Fibroblast of gingiva (primary cell): ENCODE measurements at regions not wholly inside any gene's neighbourhood (a gene's known extent, or its start where the extent isn't known, plus 50 kb on each side); places are given as distances from the start of the nearest gene placed in this dataset.
A peak's percentile ranks its signal among the peaks of the same experiment; 100 is the strongest.

ENCODE experiments used
- DNase-seq: peaks from one replicate; pipeline ENCODE4 v3.0.0-alpha.2; 2011; ENCODE audit warnings: low read depth

DNA sequence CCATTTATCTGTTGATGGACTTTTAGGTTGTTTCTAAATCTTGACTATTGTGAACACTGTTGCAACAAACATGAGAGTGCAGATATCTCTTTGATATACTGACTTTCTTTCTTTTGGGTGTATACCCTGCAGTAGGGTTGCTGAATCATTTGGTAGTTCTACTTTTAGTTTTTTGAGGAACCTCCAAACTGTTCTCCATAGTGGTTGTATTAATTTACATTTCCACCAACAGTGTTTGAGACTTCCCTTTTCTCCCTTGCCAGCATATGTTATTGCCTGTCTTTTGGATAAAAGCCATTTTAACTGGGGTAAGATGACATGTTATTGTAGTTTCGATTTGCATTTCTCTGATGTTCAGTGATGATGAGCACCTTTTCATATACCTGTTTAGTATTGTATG is 330.0 kb downstream of the DDX10 start:
- no peak for DNase-seq

DNA sequence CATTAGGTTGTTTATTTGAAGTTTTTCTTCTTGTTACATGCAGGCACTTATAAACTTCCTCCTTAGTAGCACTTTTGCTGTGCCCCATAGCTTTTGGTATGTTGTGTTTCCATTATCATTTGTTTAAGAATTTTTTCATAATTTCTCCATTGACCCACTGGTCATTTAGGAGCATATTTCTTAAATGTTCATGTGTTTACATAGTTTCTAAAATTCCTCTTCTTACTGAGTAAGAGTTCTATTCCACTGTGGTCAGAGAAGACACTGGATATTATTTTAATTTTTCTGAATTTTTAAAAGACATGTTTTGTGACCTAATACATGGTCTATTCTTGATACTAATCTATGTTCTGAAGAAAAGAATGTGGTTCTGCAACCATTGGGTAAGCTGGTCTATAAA is 333.0 kb downstream of the DDX10 start:
- no peak for DNase-seq

DNA sequence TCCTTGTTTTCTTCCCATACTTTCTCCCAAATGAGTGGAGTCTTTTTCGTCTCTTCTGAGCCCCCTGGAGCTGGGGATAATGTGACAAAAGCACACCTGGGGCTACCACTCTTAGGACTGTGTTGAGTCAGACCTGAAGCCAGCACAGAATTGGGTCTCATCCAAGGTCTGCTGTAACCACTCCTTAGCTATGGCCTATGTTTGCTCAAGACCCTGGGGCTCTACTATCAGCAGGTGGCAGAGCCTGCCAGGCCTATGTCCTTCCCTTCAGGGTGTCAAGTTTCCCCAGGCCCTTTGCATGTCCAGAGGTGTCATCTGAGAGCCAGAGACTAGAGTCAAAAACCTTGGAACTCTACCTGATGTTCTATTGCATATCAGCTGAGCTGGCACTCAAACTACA is 335.7 kb downstream of the DDX10 start:
- no peak for DNase-seq

DNA sequence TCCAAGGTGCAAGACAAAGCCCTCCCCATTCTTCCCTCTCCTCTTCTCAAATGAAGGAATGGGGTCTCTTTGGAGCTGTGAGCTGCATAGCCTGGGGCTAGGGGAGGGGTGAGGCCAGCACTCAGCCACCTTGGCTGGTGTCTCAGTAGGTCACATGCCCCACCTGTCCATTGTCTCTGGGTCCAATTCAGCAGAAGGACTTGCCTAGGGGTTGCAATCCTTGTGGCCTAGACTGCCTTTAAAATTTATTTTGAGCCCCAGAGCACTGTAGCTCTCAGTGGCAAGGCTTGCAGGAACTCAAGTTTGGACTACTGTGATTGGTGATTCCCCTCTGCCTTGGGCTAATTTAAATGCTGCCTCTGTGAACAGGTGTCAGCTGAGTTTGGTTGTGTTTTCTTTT is 336.7 kb downstream of the DDX10 start:
- no peak for DNase-seq

DNA sequence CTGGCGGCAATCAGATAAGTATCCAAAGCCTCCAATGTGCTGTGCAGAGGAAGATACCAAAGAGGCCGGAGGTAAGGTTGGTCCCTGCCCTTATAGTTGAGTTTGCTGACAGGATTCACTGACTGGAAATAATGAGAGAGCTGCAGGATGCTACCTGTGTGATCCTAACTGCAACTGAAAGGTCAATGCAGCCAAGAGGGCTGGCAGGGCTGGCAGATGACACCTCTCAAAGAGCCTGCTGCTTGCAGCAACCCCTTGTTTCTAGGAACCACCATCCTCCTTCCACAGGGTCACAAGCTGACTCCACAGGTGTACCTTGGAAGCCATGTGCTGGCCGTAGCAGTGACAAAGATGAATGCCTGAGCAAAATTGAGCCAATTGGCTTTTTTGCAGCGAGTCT is 348.1 kb downstream of the DDX10 start:
- DNase-seq, result no peak

DNA sequence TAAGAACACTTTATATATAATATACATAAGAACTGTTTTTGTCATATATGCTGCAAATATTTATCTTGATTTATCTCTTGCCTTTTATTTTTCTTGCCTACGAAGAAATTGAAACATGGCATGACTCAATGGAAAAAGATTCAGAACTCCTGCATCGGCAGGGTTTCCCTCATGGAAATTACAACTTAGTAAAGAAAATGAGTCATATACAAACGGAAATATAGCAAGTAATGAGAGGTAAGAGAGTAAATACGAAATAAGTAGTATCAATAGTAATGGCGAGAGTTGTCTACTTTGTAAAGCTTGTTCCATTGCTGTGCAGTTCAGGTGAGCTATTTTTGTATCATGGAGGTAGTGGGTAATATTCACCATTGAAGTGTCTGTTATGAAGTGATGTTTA is 350.4 kb downstream of the DDX10 start:
- peak; percentile 26 for DNase-seq

- no peak for DNase-seq
Observed at GRCh38 chr11:109016724-109017123, 351.9 kb downstream of the DDX10 start.

- no peak for DNase-seq
Observed at GRCh38 chr11:109017489-109017888, 352.6 kb downstream of the DDX10 start.

DNA sequence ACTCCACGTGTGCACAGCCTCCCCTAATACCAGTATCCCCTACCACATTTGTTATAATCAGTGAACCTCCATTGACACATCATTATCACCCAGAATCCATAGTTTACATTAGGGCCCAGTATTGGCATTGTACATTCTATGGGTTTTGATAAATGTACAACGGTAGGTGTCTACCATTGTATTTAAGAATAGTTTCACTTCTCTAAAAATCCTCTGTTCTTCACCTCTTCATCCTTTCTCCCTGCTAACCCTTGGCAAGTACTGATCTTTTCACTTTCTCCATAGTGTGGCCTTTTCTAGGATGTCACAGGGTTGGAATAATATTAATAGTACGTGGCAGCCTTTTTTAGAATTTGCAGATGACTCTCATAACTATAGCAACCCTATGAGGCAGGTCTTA is 353.8 kb downstream of the DDX10 start:
- DNase-seq, result no peak

DNA sequence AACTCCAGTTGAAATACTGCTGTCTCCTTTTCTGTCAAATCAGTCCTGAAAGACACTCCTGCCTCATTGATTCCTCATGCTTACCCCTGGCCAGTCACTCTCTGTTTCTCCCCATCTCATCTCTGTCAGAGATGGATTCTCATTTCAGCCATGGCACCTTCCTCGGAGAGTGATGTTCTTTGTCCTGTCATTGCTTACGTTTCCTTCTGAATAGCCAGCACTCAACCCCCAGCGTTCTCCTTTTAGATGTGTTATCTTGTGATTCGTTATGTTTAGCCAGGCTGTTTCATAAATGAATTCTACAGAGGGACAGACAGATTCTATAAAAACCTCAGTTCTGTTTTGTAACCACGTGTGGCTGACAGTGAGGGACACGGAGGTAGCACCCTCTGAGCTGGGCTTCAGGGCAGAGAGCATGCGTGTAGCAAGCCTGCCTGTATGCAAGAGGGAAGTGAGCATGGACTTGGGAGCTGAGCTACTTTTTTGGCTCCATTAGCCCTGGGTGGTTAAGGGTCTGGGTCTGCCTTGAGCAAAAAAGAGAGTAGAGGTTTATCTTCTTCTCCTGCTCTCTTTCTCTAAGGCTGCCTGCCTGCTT is 354.6 kb downstream of the DDX10 start:
- DNase-seq, result no peak

DNA sequence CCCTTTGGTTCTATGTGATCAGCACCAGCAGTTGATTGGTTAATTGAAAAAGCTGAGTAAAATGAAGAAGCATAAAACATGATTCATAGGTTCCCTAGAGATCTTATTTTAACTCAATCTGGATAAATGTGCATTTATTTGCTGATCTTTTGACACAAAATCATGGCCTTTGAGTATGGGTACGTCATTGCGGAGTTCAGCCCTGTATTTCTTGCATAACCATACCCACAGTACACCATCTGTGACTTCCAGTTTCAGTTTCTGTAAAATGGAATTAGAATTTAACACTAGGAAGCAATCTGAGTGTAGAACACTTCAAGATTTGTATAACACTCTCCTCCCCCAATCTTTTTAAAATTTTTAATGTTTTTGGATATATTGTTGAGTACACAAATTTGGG is 358.2 kb downstream of the DDX10 start:
- DNase-seq, result peak; percentile 27

DNA sequence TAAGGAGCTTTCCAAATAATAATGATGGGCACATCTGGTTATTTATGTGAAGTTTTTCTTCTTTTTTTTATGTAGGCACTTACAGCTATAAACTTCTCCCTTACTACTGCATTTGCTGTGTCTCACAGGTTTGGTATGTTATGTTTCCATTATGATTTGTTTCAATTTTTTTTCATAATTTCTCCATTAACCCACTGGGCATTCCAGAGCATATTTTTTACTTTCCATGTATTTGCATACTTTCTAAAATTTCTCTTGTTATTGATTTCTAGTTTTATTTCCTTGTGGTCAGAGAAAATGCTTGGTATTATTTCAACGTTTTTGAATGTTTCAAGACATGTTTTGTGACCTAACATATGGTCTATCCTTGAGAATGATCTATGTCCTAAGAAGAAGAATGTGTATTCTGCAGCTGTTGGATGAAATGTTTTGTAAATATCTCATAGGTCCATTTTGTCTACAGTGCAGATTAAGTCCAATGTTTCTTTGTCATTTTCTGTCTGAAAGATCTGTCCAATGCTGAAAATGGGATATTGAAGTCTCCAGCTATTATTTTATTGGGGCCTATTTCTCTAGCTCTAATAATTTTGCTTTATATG is 362.1 kb downstream of the DDX10 start:
- peak; percentile 43 for DNase-seq

GRCh38 chr11:109027851-109028250 is 363.0 kb downstream of the DDX10 start:
- no peak for DNase-seq

DNA sequence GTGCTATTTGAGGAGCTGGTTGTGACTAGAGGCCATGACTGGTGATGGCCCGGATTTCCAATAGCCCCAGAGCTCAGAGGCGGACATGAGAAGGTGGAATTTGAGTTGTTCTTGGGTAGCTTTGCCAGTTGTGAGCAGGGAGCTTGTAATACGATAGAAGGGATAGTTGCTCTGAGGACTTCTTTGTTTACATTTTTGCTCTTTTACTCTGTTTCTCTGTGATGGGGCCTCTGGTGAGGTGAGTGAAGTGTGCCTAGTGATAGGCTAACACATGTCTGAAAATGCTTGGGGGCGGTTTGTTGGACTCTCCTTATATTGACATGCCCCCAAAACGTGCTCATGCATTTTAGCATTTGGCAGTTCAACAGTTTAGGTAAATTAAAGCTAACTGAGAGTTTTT is 365.1 kb downstream of the DDX10 start:
- no peak for DNase-seq

DNA sequence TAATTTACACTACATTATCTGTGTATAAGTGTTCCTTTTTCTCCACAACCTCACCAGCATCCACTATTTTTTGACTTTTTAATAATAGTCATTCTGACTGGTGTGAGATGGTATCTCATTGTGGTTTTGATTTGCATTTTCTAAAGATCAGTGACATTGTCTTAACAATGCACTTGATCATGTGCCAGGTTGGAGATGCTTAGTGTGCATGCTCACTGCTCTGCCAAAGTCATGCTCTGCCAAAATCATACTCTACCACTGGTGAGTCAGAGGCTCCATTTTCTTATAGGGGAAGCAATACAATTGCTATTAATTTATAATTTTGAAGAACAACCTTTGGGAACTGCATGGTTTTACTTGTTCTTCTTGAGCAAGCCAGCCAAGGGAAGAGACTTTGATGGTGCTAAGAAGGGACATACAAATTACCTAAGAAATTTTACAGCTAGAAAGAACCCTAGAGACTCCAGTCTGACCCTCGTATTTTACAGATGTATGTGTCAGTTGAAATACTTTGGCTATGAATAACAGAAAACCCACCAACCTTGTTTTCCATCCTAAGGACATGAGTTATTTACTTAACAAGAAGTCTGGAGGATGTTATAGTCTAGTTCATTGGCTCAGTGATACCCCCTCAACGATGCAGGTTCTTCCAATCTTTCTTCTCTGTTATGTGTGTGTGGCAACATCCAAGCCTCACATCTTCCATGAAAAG is 368.9 kb downstream of the DDX10 start:
- peak; percentile 75 for DNase-seq

DNA sequence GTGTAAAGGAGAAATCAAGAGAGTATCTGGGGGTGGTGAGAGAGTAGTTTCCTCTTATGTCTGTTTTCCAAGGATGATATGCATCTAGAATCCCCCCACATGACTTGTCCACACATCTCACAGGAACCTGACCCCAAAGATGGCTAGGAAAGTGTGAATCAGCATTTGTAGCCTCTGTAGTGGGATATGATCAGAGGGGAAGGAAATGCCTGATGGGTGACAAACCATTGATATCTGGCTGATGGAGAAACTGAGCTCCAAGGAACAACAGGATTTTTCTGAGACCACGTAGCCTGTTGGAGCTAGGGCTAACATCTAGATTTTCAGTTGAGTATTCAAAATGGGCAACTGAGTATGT is 369.4 kb downstream of the DDX10 start:
- DNase-seq, result no peak

- DNase-seq, result no peak
Observed at GRCh38 chr11:109035284-109035683, 370.4 kb downstream of the DDX10 start.

DNA sequence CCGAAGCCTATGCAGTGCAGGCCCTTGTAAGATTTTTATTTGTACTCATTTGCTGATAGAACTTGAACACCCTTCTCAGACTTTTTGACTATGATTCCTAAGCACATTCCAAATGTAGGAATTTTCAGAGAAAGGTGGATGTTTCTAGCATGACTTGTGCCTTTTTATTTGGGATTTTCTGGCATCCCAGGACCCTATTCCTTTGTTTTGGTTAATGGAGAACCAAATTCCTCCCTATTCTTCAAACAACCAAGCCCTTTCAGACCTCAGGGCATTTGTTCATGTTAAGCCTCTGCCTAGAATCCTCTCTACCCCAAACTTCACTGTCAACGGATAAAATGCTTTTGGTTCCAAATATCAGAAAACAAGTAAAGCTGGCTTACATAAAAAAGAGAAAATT is 371.1 kb downstream of the DDX10 start:
- DNase-seq, result no peak

GRCh38 chr11:109037856-109038780 is 373.2 kb downstream of the DDX10 start:
- DNase-seq, result peak; percentile 90

GRCh38 chr11:109039611-109040010 is 374.7 kb downstream of the DDX10 start:
- no peak for DNase-seq

- DNase-seq, result no peak
Observed at GRCh38 chr11:109040303-109040702, 375.4 kb downstream of the DDX10 start.

- no peak for DNase-seq
Observed at GRCh38 chr11:109041876-109042275, 377.0 kb downstream of the DDX10 start.

DNA sequence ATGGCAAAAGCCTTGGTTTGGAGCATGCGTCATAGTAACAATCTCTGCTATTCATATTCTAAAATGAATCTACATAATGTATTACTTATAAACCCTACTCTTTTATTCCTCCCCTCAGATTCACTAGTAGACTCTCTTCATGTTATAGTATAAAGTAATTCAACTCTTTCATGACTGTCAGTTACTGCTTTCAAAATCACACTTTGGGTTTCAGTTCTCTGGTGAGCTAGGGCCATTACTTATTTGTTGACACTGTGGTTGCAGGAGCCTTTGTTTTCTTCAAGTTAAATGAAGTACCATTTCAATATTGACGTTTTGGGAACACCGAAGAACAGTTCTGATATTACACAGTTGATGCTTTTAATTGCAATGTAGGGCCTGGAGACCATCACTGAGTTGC is 378.4 kb downstream of the DDX10 start:
- DNase-seq, result no peak
